ENCODE measurements at regions not wholly inside any gene's neighbourhood (a gene's known extent, or its start where the extent isn't known, plus 50 kb on each side); places are given as distances from the start of the nearest gene placed in this dataset.

DNA sequence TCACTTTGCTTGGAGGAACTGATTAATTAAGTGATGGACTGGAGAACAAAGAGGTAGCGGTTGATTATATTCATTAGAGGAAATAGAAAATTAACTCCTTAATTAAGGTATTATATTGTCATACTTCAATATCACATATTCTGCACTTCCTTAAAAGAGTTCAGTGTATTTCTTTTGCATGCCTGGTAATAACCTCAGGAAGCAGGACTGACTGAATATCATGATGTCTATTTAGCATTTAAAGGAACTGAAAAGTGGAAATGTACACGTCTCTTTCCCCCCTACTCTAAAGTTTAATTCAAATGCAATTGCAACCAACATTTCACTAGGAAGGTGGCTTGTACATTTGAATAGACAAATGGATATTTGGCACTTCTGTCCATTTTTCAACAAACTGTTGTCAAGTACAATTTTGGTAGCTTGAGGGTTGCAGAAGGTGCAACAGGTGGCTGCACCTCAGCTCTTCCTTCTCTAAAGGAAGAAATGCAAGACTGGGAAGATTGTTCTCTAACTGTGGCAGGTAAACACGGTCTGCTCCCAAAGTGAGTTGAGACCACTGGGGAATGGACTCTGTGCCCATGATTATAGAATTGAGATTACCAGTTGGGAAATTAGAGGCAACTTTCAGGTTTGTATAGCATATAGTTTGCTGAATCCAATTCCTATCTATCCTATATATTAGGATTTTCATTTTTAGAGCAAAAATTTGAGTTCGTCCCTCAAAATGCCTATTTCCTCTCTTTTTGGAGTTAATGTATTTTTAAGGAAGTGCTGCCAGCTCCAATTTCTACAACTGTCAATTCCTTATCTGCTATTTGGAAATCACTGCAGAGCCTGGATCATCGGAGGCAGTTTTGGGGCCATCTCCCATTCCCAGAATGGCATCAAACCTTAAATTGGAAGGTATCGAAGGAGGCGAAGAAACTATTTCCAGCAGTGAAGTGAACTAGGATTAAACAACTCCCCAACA is 98.9 kb upstream of the TAF11L2 start:
- intact Hi-C loops (cut with DNase I) = no loop called here
- 65 to 68% methylated on average over 7 of the region's 7 CpGs for WGBS, 2 donors
- no peak for ATAC-seq
- Histone ChIP-seq H3K9me3 (no peaks in the 10 kb centered on the region), H3K27me3 (peaks cover 0 to 9% (median 0%) of the 10 kb centered on the region in 4 donors), H3K27ac (no peak overlapping the region), H3K4me3 (no peak overlapping the region), H3K4me1 (no peaks in the 10 kb centered on the region), H3K36me3 (no peaks in the 10 kb centered on the region)
- no peak for DNase-seq
- FAIRE-seq = no peak
- TF ChIP-seq, protein P1, sequence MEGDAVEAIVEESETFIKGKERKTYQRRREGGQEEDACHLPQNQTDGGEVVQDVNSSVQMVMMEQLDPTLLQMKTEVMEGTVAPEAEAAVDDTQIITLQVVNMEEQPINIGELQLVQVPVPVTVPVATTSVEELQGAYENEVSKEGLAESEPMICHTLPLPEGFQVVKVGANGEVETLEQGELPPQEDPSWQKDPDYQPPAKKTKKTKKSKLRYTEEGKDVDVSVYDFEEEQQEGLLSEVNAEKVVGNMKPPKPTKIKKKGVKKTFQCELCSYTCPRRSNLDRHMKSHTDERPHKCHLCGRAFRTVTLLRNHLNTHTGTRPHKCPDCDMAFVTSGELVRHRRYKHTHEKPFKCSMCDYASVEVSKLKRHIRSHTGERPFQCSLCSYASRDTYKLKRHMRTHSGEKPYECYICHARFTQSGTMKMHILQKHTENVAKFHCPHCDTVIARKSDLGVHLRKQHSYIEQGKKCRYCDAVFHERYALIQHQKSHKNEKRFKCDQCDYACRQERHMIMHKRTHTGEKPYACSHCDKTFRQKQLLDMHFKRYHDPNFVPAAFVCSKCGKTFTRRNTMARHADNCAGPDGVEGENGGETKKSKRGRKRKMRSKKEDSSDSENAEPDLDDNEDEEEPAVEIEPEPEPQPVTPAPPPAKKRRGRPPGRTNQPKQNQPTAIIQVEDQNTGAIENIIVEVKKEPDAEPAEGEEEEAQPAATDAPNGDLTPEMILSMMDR (IDR thresholded peaks at IDR 0.05) = no peak

- Histone ChIP-seq H3K36me3 (no peaks in the 10 kb centered on the region), H3K27ac (no peak overlapping the region), H3K9me3 (no peaks in the 10 kb centered on the region), H3K27me3 (peaks cover 0 to 9% (median 0%) of the 10 kb centered on the region in 4 donors), H3K4me3 (no peak overlapping the region), H3K4me1 (no peaks in the 10 kb centered on the region)
- WGBS, 2 donors = 56 to 61% methylated on average over 3 of the region's 3 CpGs
- intact Hi-C loops (cut with DNase I) = no loop called here
- DNase-seq (no peak), FAIRE-seq (peak; percentile 49), ATAC-seq (no peak)
- TF ChIP-seq, protein P1 (IDR thresholded peaks at IDR 0.05) = no peak
These were observed 98.1 kb upstream of the TAF11L2 start for GRCh38 chr5:17399931-17400330.

DNA sequence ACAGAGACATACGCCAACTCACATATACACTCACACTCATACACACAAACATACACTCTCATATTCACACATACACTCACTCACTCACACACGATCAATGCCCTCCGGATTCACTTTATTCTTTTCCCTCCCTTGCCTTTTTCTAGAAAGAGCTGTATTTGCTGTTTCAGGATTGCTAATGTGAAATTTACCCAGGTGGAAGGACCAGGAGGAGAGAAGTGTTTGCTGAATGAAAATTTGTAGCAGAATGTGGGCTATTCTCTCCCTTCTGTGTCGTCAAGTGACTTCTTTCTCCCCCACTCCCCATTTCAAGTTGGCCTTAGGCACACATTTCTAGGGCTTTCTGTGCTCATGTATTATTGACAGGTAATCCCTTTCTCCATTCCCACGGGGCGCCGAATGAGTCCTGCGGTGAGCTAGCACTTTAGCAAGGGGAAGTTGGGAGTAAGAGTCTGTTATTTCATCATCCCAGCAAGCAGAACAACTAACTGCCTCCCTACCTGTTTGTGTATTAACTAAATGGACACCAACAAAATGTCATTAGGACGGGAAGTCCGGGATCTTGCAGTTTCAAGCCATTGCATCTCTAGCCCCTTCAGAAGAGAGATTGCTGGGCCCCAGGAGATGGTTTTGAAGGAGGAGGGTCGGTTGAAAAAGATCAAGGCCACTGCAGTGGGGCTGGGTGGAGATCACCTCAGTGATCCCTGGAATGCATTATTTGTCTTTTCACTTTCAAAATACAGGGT is 97.1 kb upstream of the TAF11L2 start:
- Histone ChIP-seq H3K27me3 (peaks cover 0 to 9% (median 0%) of the 10 kb centered on the region in 4 donors), H3K4me1 (no peaks in the 10 kb centered on the region), H3K4me3 (no peak overlapping the region), H3K27ac (no peak overlapping the region), H3K9me3 (no peaks in the 10 kb centered on the region), H3K36me3 (no peaks in the 10 kb centered on the region)
- no peak for ATAC-seq
- TF ChIP-seq, protein P1 (IDR thresholded peaks at IDR 0.05) = no peak
- intact Hi-C loops (cut with DNase I) = no loop called here
- 33 to 34% methylated on average over 11 of the region's 11 CpGs for WGBS, 2 donors
- DNase-seq = no peak
- no peak for FAIRE-seq

- no peak for DNase-seq
- 17 to 20% methylated on average over 9 of the region's 9 CpGs for WGBS, 2 donors
- Histone ChIP-seq H3K4me3 (no peak overlapping the region), H3K9me3 (no peaks in the 10 kb centered on the region), H3K27me3 (peaks cover 0 to 9% (median 0%) of the 10 kb centered on the region in 4 donors), H3K4me1 (no peaks in the 10 kb centered on the region), H3K36me3 (no peaks in the 10 kb centered on the region), H3K27ac (no peak overlapping the region)
- no peak for FAIRE-seq
- TF ChIP-seq, protein P1 (IDR thresholded peaks at IDR 0.05) = no peak
- ATAC-seq = no peak
- intact Hi-C loops (cut with DNase I) = no loop called here
These were observed 96.4 kb upstream of the TAF11L2 start for GRCh38 chr5:17401470-17402288.

Data from pancreas (tissue), 10 donors.